ENCODE measurements at regions not wholly inside any gene's neighbourhood (a gene's known extent, or its start where the extent isn't known, plus 50 kb on each side); places are given as distances from the start of the nearest gene placed in this dataset.

DNA sequence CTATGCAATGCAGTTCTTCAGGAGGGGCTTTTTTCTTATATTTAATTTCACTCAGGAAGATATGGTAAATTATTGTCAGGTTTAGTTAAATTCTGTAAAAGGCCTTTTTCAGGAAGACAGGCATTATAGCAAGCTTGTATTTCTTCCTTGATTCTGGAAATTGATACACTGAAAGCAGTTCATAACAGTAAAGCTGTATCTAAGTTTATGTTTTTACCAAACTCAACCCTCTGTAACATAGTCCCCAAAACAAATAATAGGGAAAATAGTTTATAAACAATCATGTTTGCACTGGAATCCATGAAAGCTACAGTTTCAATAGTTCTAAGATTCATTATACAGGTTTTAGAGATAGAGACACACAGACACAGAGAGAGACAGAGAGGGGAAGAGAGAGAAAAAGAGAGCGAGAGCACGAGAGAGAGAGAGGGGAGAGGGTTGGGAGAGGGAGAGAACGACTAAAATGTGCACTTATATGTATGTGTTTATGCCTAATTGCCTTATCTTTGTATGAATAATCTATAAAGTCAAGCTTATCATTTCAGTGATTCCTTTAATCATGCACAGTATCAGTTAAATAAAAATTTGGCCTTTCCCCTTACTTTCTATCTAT lies 454.4 kb downstream of the RFPL4B start:
- Histone ChIP-seq H3K4me3 (no peak overlapping the region), H3K4me1 (no peaks in the 10 kb centered on the region), H3K9me3 (no peaks in the 10 kb centered on the region), H3K27me3 (no peaks in the 10 kb centered on the region), H3K27ac (replicated peaks in 1 of 4) (no peak overlapping the region), H3K36me3 (no peaks in the 10 kb centered on the region)
- intact Hi-C loops (cut with DNase I) = no loop called here
- no peak for DNase-seq (ENCODE audit: extremely low spot score)
- TF ChIP-seq POLR2A (IDR thresholded peaks at IDR 0.05; ENCODE audit: low read depth) (no peak), EP300 (IDR thresholded peaks at IDR 0.05) (no peak), POLR2AphosphoS5 (IDR thresholded peaks at IDR 0.05) (no peak)
- TF ChIP-seq, protein P1, sequence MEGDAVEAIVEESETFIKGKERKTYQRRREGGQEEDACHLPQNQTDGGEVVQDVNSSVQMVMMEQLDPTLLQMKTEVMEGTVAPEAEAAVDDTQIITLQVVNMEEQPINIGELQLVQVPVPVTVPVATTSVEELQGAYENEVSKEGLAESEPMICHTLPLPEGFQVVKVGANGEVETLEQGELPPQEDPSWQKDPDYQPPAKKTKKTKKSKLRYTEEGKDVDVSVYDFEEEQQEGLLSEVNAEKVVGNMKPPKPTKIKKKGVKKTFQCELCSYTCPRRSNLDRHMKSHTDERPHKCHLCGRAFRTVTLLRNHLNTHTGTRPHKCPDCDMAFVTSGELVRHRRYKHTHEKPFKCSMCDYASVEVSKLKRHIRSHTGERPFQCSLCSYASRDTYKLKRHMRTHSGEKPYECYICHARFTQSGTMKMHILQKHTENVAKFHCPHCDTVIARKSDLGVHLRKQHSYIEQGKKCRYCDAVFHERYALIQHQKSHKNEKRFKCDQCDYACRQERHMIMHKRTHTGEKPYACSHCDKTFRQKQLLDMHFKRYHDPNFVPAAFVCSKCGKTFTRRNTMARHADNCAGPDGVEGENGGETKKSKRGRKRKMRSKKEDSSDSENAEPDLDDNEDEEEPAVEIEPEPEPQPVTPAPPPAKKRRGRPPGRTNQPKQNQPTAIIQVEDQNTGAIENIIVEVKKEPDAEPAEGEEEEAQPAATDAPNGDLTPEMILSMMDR (IDR thresholded peaks at IDR 0.05) = no peak
- 76% methylated on average over 3 of the region's 3 CpGs for WGBS

DNA sequence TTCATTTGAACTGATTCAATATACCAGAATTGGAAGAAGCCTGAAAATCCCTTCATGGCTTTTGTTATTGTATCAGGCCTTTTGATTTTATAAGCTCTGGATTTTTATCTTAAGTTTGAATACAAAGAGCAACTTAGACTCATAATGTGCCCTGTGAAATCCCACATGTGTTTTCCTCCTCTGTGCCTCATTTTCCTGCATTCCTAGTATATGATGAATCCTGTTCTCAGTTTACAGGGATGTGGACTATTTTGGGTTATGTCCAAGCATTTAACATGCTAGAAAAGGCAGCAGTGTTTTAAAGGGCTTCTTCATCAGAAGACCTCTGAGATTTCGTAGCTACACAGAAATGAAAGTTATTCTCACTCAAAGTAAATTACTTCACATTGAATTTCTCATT lies 455.0 kb downstream of the RFPL4B start:
- H3K4me1 ChIP-seq = no peaks in the 10 kb centered on the region
- no peak for DNase-seq (ENCODE audit: extremely low spot score)
- intact Hi-C loops (cut with DNase I) = no loop called here
- TF ChIP-seq, protein P1 (IDR thresholded peaks at IDR 0.05) = no peak
- TF ChIP-seq POLR2A (IDR thresholded peaks at IDR 0.05; ENCODE audit: low read depth) (no peak), EP300 (IDR thresholded peaks at IDR 0.05) (no peak), POLR2AphosphoS5 (IDR thresholded peaks at IDR 0.05) (no peak)
- no peak overlapping the region for H3K4me3 ChIP-seq
- H3K36me3 ChIP-seq = no peaks in the 10 kb centered on the region
- 63% methylated on average over 1 of the region's 1 CpG for WGBS
- H3K27ac ChIP-seq (replicated peaks in 1 of 4) = no peak overlapping the region
- no peaks in the 10 kb centered on the region for H3K9me3 ChIP-seq
- no peaks in the 10 kb centered on the region for H3K27me3 ChIP-seq

DNA sequence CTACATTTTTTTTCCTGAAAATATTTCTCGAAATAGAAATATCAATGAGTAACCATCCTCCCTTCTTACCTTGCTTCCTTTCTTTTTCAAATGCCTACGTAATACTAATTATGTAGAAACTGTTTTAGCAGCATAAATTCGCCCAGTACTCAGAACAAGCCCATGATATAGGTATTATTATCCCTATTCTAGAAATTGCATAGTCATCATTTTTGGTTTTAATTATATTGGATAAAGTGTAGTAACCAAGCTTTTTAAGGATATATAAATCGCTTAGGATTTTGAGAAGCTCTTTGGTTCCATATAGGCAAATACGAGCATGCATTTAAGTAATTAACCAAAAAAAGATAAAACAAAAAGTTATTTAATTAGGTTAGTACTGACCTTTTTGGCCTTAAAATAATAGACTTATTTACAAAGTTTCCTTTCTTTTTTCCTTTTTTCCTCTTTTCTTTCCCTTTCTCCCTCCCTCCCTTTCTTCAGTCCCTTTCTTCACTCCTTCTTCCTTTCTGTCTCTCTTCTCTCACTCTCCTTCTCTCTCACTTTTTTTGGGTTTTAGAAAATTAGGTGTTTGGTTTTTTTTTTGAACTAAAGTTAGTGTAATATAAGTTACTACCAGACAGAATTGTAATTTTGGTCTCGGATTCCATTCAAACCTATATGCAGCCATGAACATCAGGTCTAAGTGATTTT lies 457.7 kb downstream of the RFPL4B start:
- Histone ChIP-seq H3K27me3 (no peaks in the 10 kb centered on the region), H3K4me1 (no peaks in the 10 kb centered on the region), H3K27ac (replicated peaks in 1 of 4) (no peak overlapping the region), H3K9me3 (no peaks in the 10 kb centered on the region), H3K4me3 (no peak overlapping the region), H3K36me3 (no peaks in the 10 kb centered on the region)
- 93% methylated on average over 6 of the region's 6 CpGs for WGBS
- intact Hi-C loops (cut with DNase I) = no loop called here
- no peak for DNase-seq (ENCODE audit: extremely low spot score)
- TF ChIP-seq, protein P1 (IDR thresholded peaks at IDR 0.05) = no peak
- TF ChIP-seq POLR2A (IDR thresholded peaks at IDR 0.05; ENCODE audit: low read depth) = no peak
- no peak for TF ChIP-seq POLR2AphosphoS5 (IDR thresholded peaks at IDR 0.05)
- no peak for TF ChIP-seq EP300 (IDR thresholded peaks at IDR 0.05)

DNA sequence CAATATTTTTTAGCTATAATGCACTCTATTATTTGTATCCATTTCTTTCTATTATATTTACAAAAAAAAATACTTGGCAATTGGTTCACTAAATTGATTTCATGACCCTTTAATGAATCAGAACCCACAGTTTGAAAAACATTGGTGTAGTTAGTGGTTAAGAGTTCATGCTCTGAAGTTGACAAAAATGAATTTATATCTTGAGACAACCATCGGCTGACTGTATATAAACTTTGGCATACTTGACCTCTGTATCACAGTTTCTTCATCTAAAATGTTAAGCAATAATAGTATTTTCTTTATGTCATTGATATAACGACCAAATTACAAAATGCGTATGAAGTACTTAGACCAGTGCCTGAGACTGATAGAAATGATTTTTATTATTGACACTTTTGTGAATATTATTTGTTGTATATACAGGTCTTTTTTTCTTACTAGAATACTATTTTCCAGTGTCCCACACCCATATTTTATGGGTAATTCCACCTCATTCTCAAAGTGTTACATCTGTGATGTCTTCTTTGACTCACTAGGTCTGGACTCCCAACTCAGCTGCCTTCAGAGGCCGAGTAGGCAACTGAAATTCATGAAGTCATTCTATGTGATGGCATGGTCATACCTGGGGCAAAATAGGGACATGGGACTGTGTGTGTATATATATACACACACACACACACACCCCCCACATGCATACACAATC lies 459.2 kb downstream of the RFPL4B start:
- Histone ChIP-seq H3K4me1 (no peaks in the 10 kb centered on the region), H3K27ac (replicated peaks in 1 of 4) (no peak overlapping the region), H3K36me3 (no peaks in the 10 kb centered on the region), H3K4me3 (no peak overlapping the region), H3K27me3 (no peaks in the 10 kb centered on the region), H3K9me3 (no peaks in the 10 kb centered on the region)
- TF ChIP-seq, protein P1 (IDR thresholded peaks at IDR 0.05) = no peak
- no peak for TF ChIP-seq POLR2AphosphoS5 (IDR thresholded peaks at IDR 0.05)
- no peak for DNase-seq (ENCODE audit: extremely low spot score)
- intact Hi-C loops (cut with DNase I) = no loop called here
- WGBS = 93% methylated on average over 4 of the region's 4 CpGs
